H1 (cell line): ENCODE measurements at regions not wholly inside any gene's neighbourhood (a gene's known extent, or its start where the extent isn't known, plus 50 kb on each side); places are given as distances from the start of the nearest gene placed in this dataset.

Experiments used
- CTCF ChIP-seq, 3 experiments: IDR thresholded peaks; 1 replicate in 2 of 3; 2 replicates in 1 of 3; pipeline versions ENCODE4 v1.5.1 to v1.6.1; 2011; ENCODE audit warnings: low read length in 3 of 3, mild to moderate bottlenecking in 3 of 3, inconsistent platforms in 2 of 3, low read depth in 1 of 3, moderate library complexity in 1 of 3; ENCODE audit not compliant: insufficient read depth in 1 of 3; ENCODE audit errors: control extremely low read depth in 1 of 3
- EZH2 ChIP-seq: fragments of 200-600 bp; sonication (generic); IDR thresholded peaks from 2 replicates; pipeline ENCODE4 v1.7.1; 2012; ENCODE audit warnings: low read depth, mild to moderate bottlenecking, moderate library complexity, low read length, inconsistent platforms; ENCODE audit not compliant: severe bottlenecking
- POLR2AphosphoS5 ChIP-seq: IDR thresholded peaks from 2 replicates; pipeline ENCODE4 v1.6.1; 2011; ENCODE audit warnings: low read depth, low read length
- SUZ12 ChIP-seq: fragments of 200-600 bp; sonication (generic); IDR thresholded peaks from 2 replicates; pipeline ENCODE4 v1.6.1; 2012; ENCODE audit warnings: mild to moderate bottlenecking, inconsistent platforms, low read length, moderate library complexity, mixed read lengths
- TCF12 ChIP-seq: IDR thresholded peaks from 2 replicates; pipeline ENCODE4 v1.6.1; 2011; ENCODE audit warnings: low read depth, mild to moderate bottlenecking, low read length
- ZNF274 ChIP-seq: IDR thresholded peaks from 2 replicates; pipeline ENCODE4 v1.7.0; 2012; ENCODE audit warnings: low read length, borderline replicate concordance; ENCODE audit errors: extremely low read depth

GRCh38 chr2:186052930-186053329 lies 314.3 kb downstream of the FSIP2 start:
- TF ChIP-seq CTCF (IDR thresholded peaks at IDR 0.05; ENCODE audit: control extremely low read depth in 1 of 3, insufficient read depth in 1 of 3, low read depth in 1 of 3, low read length in 3 of 3) (no peak), ZNF274 (no peak), TCF12 (no peak), POLR2AphosphoS5 (no peak), SUZ12 (no peak), EZH2 (no peak)
